Dendritic cell treated with granulocyte-macrophage colony-stimulating factor and Interleukin-4, amounts not matched to agents 40 ng/mL and 50 ng/mL, for 4 days (primary cell): ENCODE measurements at regions not wholly inside any gene's neighbourhood (a gene's known extent, or its start where the extent isn't known, plus 50 kb on each side); places are given as distances from the start of the nearest gene placed in this dataset.

ENCODE experiments used
- H3K27ac Mint-ChIP-seq: one replicate; pipeline ENCODE4 v1.8.0; 2022; ENCODE audit warnings: mild to moderate bottlenecking, mixed read lengths
- H3K27me3 Mint-ChIP-seq: one replicate; pipeline ENCODE4 v1.8.0; 2022; ENCODE audit warnings: mild to moderate bottlenecking, mixed read lengths
- H3K36me3 Mint-ChIP-seq: one replicate; pipeline ENCODE4 v1.8.0; 2022; ENCODE audit warnings: low read depth, mixed read lengths
- H3K4me1 Mint-ChIP-seq: one replicate; pipeline ENCODE4 v1.8.0; 2022; ENCODE audit warnings: low read depth, mixed read lengths
- H3K4me3 Mint-ChIP-seq: one replicate; pipeline ENCODE4 v1.8.0; 2022; ENCODE audit warnings: mild to moderate bottlenecking, moderate library complexity, mixed read lengths
- H3K9me3 Mint-ChIP-seq: one replicate; pipeline ENCODE4 v1.8.0; 2022; ENCODE audit warnings: mixed read lengths
- intact Hi-C: fragments of 100-400 bp; cut with micrococcal nuclease; formaldehyde crosslinking; loops from one replicate; pipeline ENCODE4 v1.15.0; 2022

- intact Hi-C loops = no loop called here
- no peak overlapping the region for H3K4me3 Mint-ChIP-seq
- H3K27ac Mint-ChIP-seq = no peak overlapping the region
- no peaks in the 10 kb centered on the region for H3K9me3 Mint-ChIP-seq
- no peaks in the 10 kb centered on the region for H3K36me3 Mint-ChIP-seq
- H3K27me3 Mint-ChIP-seq = no peaks in the 10 kb centered on the region
- H3K4me1 Mint-ChIP-seq = no peaks in the 10 kb centered on the region
Measured at GRCh38 chr2:149657401-149658040, 69.9 kb upstream of the MMADHC start.

GRCh38 chr2:149656996-149657395, 69.4 kb upstream of the MMADHC start:
- no peak overlapping the region for H3K4me3 Mint-ChIP-seq
- intact Hi-C loops = no loop called here
- H3K9me3 Mint-ChIP-seq = no peaks in the 10 kb centered on the region
- no peaks in the 10 kb centered on the region for H3K4me1 Mint-ChIP-seq
- no peaks in the 10 kb centered on the region for H3K36me3 Mint-ChIP-seq
- H3K27me3 Mint-ChIP-seq = no peaks in the 10 kb centered on the region
- H3K27ac Mint-ChIP-seq = no peak overlapping the region

- intact Hi-C loops = no loop called here
- Mint-ChIP-seq H3K27me3 (no peaks in the 10 kb centered on the region), H3K4me3 (no peak overlapping the region), H3K36me3 (no peaks in the 10 kb centered on the region), H3K27ac (no peak overlapping the region), H3K4me1 (no peaks in the 10 kb centered on the region), H3K9me3 (no peaks in the 10 kb centered on the region)
Measured at GRCh38 chr2:149653831-149654445, 66.4 kb upstream of the MMADHC start.

- Mint-ChIP-seq H3K4me3 (no peak overlapping the region), H3K27me3 (no peaks in the 10 kb centered on the region), H3K27ac (no peak overlapping the region), H3K4me1 (no peaks in the 10 kb centered on the region), H3K9me3 (no peaks in the 10 kb centered on the region), H3K36me3 (no peaks in the 10 kb centered on the region)
- intact Hi-C loops = no loop called here
Measured at GRCh38 chr2:149652926-149653325, 65.4 kb upstream of the MMADHC start.

- no peaks in the 10 kb centered on the region for H3K27me3 Mint-ChIP-seq
- intact Hi-C loops = no loop called here
- H3K9me3 Mint-ChIP-seq = no peaks in the 10 kb centered on the region
- H3K4me3 Mint-ChIP-seq = no peak overlapping the region
- H3K36me3 Mint-ChIP-seq = no peaks in the 10 kb centered on the region
- H3K4me1 Mint-ChIP-seq = no peaks in the 10 kb centered on the region
- H3K27ac Mint-ChIP-seq = no peak overlapping the region
Measured at GRCh38 chr2:149652526-149652925, 65.0 kb upstream of the MMADHC start.

GRCh38 chr2:149651229-149651628, 63.7 kb upstream of the MMADHC start:
- H3K4me3 Mint-ChIP-seq = no peak overlapping the region
- intact Hi-C loops = no loop called here

GRCh38 chr2:149650006-149650405, 62.4 kb upstream of the MMADHC start:
- no peak overlapping the region for H3K4me3 Mint-ChIP-seq
- H3K9me3 Mint-ChIP-seq = no peaks in the 10 kb centered on the region
- H3K27me3 Mint-ChIP-seq = no peaks in the 10 kb centered on the region
- no peaks in the 10 kb centered on the region for H3K36me3 Mint-ChIP-seq
- no peaks in the 10 kb centered on the region for H3K4me1 Mint-ChIP-seq
- H3K27ac Mint-ChIP-seq = no peak overlapping the region
- intact Hi-C loops = no loop called here

More at GRCh38 chr2:149651229-149651628, 63.7 kb upstream of the MMADHC start:
- no peaks in the 10 kb centered on the region for H3K4me1 Mint-ChIP-seq
- no peak overlapping the region for H3K27ac Mint-ChIP-seq
- no peaks in the 10 kb centered on the region for H3K36me3 Mint-ChIP-seq
- H3K27me3 Mint-ChIP-seq = no peaks in the 10 kb centered on the region
- no peaks in the 10 kb centered on the region for H3K9me3 Mint-ChIP-seq

- intact Hi-C loops = no loop called here
- Mint-ChIP-seq H3K4me1 (no peaks in the 10 kb centered on the region), H3K27ac (no peak overlapping the region), H3K36me3 (no peaks in the 10 kb centered on the region), H3K4me3 (no peak overlapping the region), H3K9me3 (no peaks in the 10 kb centered on the region), H3K27me3 (no peaks in the 10 kb centered on the region)
Measured at GRCh38 chr2:149648282-149649030, 60.9 kb upstream of the MMADHC start.

GRCh38 chr2:149645391-149645790, 57.8 kb upstream of the MMADHC start:
- Mint-ChIP-seq H3K27me3 (no peaks in the 10 kb centered on the region), H3K4me1 (no peaks in the 10 kb centered on the region), H3K4me3 (no peak overlapping the region), H3K9me3 (peaks cover 11% of the 10 kb centered on the region), H3K27ac (no peak overlapping the region), H3K36me3 (no peaks in the 10 kb centered on the region)
- intact Hi-C loops = no loop called here
